Activated CD8-positive, alpha-beta memory T cell treated with anti-CD3 and anti-CD28 coated beads for 1 hour (primary cell): ENCODE measurements at regions not wholly inside any gene's neighbourhood (a gene's known extent, or its start where the extent isn't known, plus 50 kb on each side); places are given as distances from the start of the nearest gene placed in this dataset.

Source experiments
- DNase-seq, 2 donors: peaks; one replicate each; pipeline ENCODE4 v3.0.0-alpha.2; 2020; ENCODE audit warnings: low read depth in 1 of 2; ENCODE audit errors: extremely low read depth in 1 of 2

DNA sequence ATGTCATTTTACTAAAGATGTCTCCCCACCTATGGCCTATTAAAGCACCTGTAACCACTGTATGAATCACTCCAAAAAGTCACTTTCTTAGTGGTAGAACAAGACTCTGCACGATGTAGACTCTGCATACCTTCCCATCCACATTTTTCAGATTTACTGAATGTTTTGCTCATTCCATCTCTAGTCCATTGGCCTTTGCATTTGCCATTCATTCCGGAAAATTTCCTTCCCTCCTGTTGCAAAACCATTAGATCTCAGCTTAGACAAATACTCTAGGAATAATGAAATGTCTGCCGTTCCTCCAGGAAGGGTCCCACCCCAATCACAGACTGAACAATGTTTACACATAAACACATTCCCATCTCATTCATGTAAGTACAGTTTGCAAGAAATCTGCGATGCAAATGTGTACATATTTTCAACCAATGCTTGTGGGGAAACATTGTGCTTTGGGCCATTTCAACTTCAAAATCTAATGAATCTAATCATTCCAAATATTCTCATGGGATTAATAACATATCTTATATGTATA, 146.3 kb upstream of the XYLT1 start:
- no peak for DNase-seq

DNA sequence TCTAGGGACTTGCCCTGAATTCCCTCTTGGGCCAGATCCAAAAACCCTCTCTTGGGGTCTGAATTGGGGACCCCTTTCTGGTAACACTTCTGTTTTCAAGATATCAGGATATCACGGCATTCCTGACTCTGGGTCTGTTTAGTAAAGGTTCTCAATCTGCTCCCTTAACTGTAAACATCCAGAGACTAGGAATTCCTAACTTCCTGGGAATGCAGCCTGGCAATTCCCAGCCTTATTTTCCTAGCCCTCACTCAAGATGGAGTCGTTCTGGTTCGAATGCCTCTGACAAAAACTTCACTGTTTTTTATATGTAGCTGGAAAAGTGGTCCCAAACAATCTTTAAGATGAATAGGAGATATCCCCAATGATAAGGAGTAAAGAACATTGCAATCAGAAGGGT, 141.6 kb upstream of the XYLT1 start:
- no peak for DNase-seq

DNA sequence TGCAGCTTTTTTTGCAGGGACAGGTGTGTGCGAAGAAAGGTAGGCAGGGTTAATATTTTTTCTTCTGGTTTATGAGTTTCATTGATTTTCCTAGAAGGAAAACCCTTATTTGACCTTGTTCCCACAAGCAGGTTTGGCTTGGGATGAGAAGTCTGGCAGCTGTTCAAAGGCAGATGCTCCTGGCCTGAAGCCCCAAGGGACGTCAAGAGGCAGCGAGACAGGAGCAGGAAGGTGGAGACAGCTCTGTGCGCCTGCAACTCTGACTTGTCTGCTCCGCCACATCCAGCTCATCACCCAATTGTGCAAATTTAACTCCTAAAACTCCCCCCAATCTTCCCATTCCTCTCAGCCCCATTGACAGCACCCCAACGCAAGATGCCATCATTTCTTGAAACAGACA, 136.8 kb upstream of the XYLT1 start:
- DNase-seq = no peak

DNA sequence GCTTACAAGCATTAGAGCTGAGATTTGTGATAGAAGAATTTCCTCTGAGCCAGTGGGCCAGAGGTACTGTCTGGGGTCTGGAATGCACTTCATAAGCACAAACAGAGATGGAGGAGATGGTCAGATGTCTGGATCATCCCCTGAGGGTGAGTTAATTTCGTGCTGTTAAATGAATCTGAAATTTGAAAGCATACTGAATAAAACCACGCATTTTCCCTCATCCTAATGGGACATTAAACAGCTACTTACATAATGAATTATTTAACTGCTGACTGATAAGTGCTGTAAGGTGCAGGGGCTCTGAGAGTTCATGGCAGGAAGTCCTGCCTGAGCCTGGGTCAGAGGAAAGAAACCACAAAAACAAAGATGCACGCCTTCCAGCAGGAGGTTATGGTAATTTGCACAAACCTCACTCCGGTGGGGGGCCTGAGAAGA, 136.3 kb upstream of the XYLT1 start:
- DNase-seq = no peak

DNA sequence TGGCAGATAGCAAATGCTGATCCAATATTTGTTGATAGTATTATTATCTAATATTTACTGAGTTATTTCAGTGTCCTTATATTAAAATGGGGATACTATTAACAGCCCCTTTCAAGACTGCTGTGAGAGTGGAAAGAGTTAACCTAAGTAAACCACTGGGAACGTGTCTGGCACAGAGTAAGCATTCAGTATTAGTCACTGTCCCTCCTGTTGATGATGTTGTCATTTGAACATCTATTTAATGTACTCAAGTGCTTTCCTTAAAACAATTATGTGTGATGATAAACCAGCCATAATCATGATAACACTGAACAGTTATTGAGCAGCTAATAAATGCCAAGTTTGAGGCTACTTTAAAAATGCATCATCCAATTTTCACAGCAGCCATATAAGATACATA, 135.7 kb upstream of the XYLT1 start:
- DNase-seq = no peak

DNA sequence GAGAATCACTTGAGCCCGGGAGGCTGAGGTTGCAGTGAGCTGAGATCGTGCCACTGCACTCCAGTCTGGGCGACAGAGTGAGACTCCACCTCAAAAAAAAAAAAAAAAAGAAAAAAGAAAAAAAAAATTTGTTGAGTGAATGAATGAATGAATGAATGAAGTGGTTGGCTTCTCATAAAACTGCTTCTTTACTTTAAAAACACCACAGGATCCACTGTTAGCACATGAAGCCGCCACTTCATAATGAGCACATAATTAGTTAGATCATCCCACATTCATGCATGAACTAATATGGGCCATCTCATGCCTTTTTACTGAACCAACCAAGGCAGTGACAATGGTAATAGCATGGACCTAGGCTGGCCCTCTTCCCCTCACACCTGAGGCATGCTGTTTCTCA, 135.0 kb upstream of the XYLT1 start:
- no peak for DNase-seq

DNA sequence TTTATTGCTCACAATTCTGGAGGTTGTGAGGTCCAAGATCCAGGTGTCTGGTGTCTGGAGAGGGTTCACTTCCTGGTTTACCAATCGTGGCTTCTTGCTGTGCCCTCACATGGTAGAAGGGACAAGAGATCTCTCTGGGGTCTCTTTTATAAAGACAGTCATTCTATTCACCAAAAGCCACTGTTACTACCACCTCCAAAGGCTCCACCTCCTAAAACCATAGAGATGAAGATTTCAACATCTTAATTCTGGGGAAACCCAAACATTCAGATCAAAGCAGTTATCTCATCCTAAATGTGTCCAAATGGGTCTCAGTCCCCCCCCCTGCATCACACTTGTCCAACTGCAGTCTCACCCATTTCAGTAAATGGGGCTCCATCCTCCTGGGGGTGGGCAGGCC, 132.9 kb upstream of the XYLT1 start:
- DNase-seq = no peak

DNA sequence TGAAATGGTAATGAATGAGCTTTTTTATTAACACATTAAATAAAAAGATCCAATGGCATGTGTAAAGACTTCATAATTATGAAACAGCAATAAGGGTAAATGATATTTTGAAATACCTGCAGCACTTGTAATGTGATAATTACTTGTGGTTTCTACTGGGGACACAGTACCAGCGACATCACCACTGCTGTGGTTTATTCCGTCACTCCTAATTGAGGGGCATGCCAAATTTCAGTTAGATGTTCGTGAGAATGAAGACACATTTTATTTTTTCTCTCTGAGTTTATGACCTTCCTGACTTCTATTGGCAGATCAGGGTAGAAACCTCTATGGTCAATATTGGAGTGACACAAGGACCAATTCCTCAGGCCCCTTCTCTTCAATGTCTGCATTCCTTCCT, 131.9 kb upstream of the XYLT1 start:
- DNase-seq = no peak

DNA sequence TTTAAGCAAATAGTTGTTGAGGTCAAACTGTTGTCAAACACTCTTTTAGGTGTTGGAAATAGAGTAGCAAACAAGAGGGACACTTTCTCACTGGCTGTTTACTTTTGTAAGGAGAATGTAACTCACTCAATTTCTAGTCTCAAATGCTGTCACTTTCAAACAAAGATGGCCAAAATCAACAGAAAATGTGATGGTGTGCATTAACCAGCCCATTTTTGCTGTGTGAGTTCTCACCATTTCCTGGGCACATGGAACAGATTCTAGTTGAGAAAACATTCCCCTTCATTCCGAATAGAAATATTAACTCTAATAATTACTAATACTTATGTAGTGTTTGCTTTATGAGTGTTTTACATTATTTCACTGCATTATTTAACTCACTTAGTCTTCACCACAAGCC, 128.2 kb upstream of the XYLT1 start:
- no peak for DNase-seq

DNA sequence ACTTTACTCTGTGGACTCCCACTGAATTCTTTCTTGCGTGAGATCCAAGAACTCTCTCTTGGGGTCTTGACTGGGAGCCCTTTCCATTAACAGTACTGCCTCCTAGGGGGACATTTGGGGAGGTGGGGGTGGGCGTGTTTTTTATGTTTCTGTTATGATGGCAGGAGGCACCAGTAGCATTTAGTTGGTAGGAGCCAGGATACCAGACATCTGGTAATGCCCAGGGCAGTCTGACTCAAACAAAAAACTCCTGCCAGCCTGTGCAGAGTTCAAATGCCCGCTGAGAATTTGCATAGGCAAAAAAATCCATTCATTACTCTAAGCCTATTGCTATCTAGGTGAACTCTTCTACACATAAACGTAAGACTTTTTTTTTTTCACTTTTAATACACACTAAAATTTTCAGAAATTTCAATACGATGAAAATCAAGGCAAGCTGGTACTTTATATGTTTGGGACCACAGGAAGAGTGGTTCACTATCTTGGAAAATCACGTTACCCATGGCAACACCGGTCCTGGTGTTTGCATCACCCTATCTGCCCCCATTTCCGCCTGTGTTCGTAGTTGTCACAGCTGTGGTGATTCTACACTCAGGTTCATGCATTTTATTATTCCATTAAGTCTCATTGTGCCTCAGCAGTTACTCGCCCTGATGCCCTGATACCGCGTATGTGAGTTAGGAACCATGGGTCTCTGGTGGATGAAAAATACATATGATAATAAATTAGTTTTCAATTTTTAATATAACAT, 121.1 kb upstream of the XYLT1 start:
- no peak for DNase-seq

DNA sequence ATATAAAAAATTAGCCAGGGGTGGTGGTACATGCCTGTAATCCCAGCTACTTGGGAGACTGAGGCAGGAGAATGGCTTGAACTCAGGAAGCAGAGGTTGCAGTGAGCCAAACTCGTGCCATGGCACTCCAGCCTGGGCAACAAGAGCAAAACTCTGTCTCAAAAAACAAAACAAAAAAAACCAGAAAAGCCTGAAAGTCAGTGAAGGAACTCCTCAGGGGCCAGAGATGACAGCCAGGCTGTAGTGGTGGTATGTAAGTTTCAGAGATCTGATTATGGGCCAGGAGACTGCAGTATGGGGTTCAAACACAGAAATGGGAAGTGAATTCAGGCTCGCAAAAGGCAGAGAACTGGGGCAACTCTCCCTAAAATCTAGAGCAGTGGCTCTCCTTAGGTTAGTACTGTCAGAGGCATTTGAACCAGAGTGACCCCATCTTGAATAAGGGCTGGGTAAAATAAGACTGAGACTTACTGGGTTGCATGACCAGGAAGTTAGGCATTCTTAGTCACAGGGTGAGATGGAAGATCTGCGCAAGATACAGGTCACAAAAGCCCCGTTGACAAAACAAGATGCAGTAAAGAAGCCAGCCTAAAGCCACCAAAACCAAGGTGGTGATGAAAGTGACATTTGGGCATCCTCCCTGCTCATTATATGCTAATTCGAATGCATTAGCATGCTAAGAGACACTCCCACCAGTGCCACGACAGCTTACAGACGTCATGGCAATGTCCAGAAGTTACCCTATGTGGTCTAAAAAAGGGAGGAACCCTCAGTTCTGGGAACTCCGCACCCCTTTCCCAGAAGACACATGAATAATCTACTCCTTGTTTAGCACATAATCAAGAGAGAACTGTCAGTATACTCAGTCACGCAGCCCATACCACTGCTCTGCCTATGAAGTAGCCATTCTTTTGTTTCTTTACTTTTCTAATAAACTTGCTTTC, 120.2 kb upstream of the XYLT1 start:
- peak in 1 of 2 donors; percentile 25 for DNase-seq

DNA sequence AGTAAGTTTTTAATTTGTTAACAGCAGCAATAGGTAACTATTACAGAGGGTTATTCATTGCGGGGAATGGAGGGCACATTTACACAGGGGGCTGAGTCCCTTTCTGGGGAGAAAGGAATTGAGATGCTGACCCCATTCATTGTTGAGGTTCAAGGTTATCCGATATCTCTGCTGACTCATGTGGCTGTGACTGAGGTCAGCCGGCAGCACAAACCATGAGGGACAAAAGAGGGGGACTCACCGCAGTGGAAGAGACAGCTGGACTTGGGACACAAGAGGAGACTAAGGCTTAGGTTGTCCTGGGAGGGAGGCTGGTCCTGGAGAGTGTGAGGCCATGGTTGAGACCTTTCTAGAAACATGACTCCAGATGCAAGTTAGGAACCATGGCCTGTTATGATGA, 119.1 kb upstream of the XYLT1 start:
- no peak for DNase-seq

DNA sequence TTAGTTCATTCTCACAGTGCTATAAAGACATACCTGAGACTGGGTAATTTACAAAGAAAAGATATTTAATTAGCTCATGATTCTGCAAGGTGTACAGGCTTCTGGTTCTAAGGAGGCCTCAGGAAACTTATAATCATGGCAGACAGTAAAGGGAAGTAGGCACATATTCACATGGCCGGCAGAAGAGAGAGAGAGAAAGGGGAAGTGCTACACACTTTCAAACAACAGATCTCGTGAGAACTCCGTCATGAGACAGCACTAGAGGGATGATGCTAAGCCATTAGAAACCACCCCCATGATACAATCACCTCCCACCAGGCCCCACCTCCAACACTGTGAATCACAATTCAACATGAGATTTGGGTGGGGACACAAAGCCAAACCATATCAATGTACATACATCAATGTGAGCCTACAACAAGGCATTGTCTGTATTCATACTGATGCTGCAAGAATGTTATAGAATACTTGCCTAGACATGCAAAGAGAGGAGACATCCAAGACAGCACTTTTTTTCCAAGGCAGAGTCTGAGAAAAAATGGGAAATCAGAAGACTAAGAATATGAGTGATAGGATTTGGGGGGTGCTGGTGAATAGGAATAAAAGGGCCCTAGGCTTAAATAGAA, 114.8 kb upstream of the XYLT1 start:
- DNase-seq = no peak

DNA sequence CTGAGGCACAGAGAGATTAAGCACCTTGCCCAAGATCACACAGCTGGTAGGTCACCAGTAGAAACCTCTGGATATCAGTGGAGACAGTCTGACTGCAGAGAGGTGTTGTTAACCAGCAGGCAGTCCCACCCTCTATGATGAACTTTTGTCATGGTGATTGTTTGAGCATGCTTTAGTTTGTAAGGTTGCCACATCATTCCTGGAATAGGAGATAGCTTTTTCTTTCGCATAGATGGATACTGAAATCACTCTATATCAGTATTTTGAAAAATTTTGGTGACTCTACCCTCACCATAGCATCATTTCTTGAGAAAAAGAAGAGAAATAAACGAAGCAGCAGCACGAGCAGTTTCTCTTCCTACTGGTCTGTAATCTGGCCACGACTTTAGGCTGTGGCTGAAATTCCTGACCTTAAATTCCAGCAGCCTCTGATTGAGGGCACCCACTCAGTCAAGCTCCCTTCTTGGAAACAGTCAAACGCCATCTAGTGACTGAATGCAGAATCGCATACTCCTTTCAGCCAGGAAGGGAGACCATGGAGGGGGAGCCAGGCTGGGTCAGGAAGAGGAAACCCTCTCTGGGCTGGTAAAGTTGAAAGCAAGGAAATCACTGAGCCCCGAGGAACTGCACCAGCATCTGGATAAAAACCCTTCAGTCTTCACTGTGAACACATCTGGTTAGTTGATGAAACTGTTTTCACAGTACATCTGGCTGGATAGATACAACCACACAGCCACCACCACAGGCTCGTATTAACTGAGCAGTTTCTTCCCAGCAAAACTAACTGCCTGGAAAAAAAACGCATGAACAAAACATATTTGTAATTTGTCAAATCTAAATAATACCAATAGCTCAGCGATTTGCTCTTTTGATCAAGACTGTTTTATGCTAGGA, 108.5 kb upstream of the XYLT1 start:
- DNase-seq = peak in 1 of 2 donors; percentile 20

DNA sequence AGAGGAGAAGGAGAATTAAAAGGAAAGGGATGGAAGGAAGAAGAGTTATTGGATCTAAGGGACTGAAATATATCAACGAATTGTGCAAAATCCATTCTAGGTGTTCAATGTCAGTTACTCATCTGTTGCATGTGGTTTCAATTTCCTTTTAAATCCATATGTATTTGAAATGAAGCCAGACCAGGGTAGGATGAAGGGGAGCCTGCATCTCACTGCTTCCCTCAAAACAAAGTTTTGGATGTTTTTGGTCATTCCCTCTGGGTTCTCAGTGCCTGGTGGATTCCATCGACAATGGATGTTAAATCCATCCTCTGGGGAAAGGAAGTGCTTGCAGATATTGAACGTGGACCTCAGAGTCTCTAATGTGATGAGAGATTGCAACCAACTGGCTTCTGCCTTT, 103.5 kb upstream of the XYLT1 start:
- no peak for DNase-seq

DNA sequence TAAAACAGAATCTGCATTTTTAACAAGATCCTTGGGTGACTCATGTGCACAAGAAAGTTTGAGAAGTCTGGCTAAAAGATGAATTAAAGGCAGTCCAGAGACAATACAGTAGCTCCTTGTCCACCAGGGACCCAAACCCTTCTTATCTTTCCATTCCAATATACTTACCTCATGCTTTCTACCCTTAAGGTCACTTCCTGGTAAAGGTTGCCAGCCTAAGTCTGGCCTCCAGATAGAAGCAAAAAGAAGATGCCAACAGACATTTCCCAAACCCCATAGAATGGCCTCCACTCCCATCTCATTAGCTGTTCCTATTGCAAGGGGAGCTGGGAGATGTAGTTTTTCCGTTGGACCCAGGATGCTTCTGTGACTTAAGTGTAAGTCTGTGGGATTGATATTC, 101.4 kb upstream of the XYLT1 start:
- DNase-seq = no peak

DNA sequence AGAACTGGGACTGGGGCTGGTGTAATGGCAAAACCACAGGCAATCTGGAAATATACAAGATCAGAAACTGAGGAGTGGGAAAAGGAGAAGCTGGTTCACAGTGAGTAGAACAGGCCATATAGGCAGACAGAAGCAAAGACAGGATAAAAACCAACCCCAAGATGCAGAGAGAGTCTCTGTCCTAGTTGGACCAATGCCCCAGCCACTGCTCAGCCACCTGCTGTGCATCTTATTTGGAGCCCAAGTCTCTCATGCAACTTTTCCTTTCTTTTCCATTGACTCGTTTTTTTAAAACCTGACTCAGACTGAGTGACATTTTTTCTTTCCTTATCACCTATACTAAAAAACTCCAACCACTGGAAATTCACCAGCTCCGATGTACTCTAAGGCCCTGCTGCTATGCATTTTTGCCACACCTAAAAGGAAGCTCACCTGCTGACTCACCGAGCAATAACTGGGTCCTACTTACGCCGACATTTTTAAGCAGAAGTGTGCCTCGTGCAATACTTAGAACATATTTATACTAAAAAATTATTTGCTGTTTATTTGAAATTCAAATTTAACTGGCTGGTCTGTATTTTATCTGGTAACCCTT, 100.8 kb upstream of the XYLT1 start:
- no peak for DNase-seq

DNA sequence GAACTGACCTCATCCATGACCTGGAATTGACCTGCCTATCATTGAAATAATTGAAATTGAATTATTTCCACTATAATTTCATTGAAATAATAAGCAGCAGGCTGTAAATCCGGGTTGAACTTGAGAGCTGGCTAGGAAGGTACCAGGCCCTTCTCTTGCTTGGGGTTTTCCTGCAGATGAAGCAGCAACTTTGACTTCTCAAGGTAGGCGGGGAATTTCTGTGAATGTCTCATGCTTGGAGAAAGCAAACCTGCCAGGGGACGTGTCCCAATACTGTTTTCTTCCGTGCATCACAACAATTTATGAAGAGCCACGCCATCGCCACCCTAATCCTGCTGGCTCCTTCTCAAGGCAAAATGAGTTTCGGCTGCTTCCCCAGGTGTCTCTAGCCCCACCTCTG, 97.5 kb upstream of the XYLT1 start:
- no peak for DNase-seq

DNA sequence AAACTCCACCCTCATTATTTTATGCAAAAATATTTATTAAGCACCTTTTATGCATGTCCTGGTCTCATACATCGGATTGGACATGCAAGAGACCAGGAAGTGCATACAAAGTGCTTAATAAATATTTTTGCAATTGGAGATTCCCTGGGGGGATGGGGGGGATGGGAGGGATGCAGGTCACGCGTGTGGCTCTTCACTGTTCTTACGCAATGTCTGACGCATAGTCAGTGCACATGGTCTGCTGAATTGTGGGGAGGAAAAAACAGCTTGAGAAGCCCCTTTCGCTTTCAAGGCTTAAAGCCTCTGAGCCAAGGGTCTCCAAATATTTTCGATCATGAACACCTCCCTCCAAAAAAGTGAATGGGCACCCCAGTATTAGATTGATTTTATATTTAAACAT, 96.7 kb upstream of the XYLT1 start:
- DNase-seq = no peak
